Lower leg skin (tissue), 4 donors: ENCODE measurements at regions not wholly inside any gene's neighbourhood (a gene's known extent, or its start where the extent isn't known, plus 50 kb on each side); places are given as distances from the start of the nearest gene placed in this dataset.
A peak's percentile ranks its signal among the peaks of the same experiment; 100 is the strongest.
"Not testable (repeated sequence)": the region's sequence is repeated elsewhere in the genome, so short reads cannot be mapped to it uniquely, and the experiment has no call there.

Experiments used
- DNase-seq, 2 donors: peaks; one replicate each; pipeline ENCODE4 v3.0.0-alpha.2; 2019; ENCODE audit warnings: low spot score in 2 of 2
- H3K4me3 ChIP-seq: fragments of 200-600 bp; sonication (generic); 2 replicates; pipeline ENCODE4 v1.5.1; 2017; ENCODE audit warnings: mild to moderate bottlenecking, low read depth; ENCODE audit not compliant: poor library complexity, severe bottlenecking
- POLR2A ChIP-seq, 2 donors: fragments of 450-650 bp; IDR thresholded peaks; one replicate each; pipeline ENCODE4 v1.6.1; 2016 to 2017; ENCODE audit warnings: antibody characterized with exemption in 2 of 2, mild to moderate bottlenecking in 1 of 2, moderate library complexity in 1 of 2
- WGBS, 2 donors: methylation state at CpG; one replicate each; pipeline ENCODE4 v1.1.5; 2018; 5-methylcytosine and 5-hydroxymethylcytosine counted together
- intact Hi-C: fragments of 100-400 bp; cut with DNase I; formaldehyde crosslinking; loops from one replicate; pipeline ENCODE4 v1.15.0; 2023; ENCODE audit warnings: low total_unique reads
- TF ChIP-seq, protein P1 (sequence below), 3 donors: fragments of 450-650 bp; IDR thresholded peaks; one replicate each; pipeline ENCODE4 v1.5.1; 2016; ENCODE audit warnings: antibody characterized with exemption in 3 of 3, mild to moderate bottlenecking in 3 of 3, moderate library complexity in 2 of 3

DNA sequence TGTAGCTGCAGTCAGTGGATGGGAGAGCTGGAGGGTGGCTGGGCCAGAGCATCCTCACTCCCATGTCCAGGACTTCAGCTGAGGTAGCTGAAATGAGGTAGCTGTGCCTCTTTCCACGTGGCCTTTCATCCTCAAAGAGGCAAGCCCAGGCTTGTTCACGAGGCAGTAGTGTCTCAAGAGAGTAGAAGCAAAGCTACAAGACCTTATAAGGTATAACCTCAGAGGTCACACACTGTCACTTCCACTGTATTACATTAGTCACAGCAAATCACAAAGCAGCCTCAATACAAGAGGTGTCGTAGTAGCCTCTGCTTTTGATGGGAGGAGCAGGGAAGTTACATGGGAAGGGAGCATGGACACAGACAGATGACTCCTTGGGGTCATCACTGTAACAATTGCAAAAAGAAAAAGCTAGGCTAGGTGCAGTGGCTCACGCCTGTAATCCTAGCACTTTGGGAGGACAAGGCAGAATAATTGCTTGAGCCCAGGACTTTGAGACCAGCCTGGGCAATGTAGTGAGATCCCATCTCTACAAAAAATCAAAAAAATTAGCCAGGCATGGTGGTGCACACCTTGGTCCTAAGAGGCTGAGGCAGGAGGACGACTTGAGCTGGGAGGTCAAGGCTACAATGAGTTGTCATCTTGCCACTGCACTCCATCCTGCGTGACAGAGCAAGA is 97.5 kb downstream of the SKIDA1 start:
- intact Hi-C loops: no loop called here
- no peak overlapping the region for H3K4me3 ChIP-seq
- whole genome bisulfite sequencing, 2 donors: 77 to 81% methylated on average over 6 of the region's 6 CpGs
- no peak for TF ChIP-seq POLR2A (IDR thresholded peaks at IDR 0.05)
- TF ChIP-seq, protein P1, sequence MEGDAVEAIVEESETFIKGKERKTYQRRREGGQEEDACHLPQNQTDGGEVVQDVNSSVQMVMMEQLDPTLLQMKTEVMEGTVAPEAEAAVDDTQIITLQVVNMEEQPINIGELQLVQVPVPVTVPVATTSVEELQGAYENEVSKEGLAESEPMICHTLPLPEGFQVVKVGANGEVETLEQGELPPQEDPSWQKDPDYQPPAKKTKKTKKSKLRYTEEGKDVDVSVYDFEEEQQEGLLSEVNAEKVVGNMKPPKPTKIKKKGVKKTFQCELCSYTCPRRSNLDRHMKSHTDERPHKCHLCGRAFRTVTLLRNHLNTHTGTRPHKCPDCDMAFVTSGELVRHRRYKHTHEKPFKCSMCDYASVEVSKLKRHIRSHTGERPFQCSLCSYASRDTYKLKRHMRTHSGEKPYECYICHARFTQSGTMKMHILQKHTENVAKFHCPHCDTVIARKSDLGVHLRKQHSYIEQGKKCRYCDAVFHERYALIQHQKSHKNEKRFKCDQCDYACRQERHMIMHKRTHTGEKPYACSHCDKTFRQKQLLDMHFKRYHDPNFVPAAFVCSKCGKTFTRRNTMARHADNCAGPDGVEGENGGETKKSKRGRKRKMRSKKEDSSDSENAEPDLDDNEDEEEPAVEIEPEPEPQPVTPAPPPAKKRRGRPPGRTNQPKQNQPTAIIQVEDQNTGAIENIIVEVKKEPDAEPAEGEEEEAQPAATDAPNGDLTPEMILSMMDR (IDR thresholded peaks at IDR 0.05): no peak
- DNase-seq: peak in 1 of 2 donors; percentile 31

DNA sequence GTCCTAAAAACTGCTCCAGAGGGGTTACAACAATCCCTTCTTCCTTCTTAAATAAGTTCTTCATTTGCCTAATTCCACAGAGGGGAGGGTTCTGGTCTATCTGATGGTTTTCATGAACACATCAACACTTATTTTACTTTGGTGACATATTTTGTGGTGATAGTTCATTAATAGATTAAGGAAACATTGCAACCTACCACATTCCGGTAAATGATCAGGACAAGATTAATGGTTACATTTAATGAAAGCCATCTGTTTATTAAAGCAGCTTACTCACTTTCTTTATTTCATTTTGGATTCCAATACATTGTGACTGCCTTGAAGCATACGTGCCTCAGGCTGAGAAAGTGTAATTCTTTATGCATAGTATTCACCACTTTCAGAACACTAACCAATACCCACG is 101.0 kb downstream of the SKIDA1 start:
- WGBS, 2 donors: 22 to 28% methylated on average over 3 of the region's 3 CpGs
- intact Hi-C loops: no loop called here
- TF ChIP-seq, protein P1 (IDR thresholded peaks at IDR 0.05): no peak
- TF ChIP-seq POLR2A (IDR thresholded peaks at IDR 0.05): no peak
- DNase-seq: no peak
- H3K4me3 ChIP-seq: no peak overlapping the region

DNA sequence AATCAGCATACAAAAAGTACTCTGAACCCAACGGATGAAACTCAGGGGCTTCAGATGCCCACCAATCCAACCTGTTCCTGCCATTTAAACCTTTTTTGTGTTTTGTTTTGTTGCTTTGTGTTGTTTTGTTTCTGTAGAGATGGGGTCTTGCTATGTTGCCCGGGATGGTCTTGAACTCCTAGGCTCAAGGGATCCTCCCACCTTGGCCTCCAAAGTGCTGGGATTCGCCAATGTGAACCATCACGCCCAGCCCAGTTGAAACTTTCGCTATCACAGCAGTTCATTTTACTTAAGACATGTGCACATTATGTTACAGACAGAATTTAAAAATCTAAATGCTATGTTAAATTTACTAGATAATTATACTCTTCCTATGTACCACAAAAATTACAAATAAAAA is 101.6 kb downstream of the SKIDA1 start:
- intact Hi-C loops: no loop called here
- DNase-seq: peak in 1 of 2 donors; percentile 14
- 93 to 94% methylated on average over 5 of the region's 5 CpGs for WGBS, 2 donors
- TF ChIP-seq POLR2A (IDR thresholded peaks at IDR 0.05): no peak
- TF ChIP-seq, protein P1 (IDR thresholded peaks at IDR 0.05): no peak
- H3K4me3 ChIP-seq: no peak overlapping the region

DNA sequence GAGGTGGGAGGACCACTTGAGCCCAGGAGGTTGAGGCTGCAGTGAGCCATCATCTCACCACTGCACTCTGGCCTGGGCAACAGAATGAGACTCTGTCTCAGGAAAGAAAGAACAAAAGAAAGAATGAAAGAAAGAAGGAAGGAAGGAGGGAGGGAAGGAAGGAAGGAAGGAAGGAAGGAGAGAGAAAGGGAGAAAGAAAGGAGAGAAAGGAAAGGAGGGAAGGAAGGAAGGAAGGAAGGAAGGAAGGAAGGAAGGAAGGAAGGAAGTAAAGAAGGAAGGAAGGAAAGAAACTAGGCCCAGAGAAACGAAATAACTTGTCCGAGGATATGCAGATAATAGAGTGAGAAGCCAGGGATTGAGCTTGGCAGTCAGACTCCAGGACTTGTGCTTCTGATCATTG is 102.1 kb downstream of the SKIDA1 start:
- TF ChIP-seq, protein P1 (IDR thresholded peaks at IDR 0.05): no peak
- no peak for TF ChIP-seq POLR2A (IDR thresholded peaks at IDR 0.05)
- intact Hi-C loops: no loop called here
- no peak overlapping the region for H3K4me3 ChIP-seq
- 80 to 82% methylated on average over 2 of the region's 2 CpGs for WGBS, 2 donors
- no peak for DNase-seq

DNA sequence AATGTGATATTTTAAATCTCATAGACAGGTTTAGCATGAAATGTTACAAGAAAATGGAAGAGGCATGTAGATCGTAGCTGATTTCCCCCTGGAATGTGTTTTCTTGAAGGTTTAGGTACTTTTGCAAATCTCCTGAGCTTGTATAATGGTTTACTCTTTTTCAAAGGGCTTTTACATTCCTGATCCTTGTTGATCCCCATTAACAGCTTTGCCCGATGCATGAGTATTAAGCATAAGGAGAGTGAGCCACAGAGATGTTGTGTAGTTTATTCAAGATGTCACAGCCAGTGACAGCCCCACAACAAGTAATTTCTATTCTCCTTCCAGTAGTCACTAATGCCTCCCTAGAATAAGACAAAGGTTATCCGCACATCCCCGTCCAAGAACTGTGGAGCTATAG is 103.7 kb downstream of the SKIDA1 start:
- TF ChIP-seq POLR2A (IDR thresholded peaks at IDR 0.05): no peak
- 98% methylated on average over 4 of the region's 4 CpGs for WGBS, 2 donors
- intact Hi-C loops: no loop called here

DNA sequence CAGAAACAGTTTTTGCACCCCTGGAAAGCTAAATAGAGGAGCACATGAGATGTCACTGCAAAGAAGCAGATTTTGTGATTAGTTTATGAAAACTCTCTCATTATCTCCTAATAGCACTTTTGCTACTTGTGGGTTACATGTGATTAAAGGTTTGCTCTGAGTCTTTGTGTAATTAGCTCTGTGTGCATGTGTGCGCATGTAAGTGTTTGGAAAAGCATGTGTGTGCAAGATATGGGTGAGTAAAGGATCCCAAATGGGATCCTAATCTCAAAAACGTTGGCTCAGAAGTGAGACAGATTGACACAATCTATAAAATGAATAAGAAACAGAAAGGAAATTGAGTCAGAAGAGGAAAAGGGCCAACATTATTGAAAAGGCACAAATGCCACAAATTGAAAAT is 104.5 kb downstream of the SKIDA1 start:
- WGBS, 2 donors: 22 to 38% methylated on average over 2 of the region's 2 CpGs
- TF ChIP-seq POLR2A (IDR thresholded peaks at IDR 0.05): no peak
- TF ChIP-seq, protein P1 (IDR thresholded peaks at IDR 0.05): no peak
- intact Hi-C loops: no loop called here

More for the DNA sequence above, 103.7 kb downstream of the SKIDA1 start:
- no peak for DNase-seq
- no peak overlapping the region for H3K4me3 ChIP-seq

DNA sequence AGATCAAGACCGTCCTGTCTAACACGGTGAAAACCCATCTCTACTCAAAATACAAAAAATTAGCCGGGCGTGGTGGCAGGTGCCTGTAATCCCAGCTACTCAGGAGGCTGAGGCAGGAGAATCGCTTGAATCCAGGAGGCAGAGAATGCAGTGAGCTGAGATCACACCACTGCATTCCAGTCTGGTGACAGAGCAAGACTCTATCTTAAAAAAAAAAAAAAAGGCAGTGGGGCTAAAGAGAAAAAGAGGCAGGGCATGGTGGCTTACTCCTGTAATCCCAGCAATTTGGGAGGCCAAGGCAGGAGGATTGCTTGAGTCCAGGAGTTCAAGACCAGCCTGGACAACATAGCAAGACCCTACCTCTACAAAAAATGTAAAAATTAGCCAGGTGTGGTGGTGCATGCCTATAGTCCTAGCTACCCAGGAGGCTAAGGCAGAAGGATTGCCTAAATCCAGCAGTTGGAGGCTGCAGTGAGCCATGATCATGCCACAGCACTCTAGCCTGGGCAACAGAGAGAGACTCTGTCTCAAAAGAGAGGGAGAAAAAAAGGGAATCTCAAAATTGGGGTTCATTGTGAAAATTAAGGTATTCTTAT is 106.4 kb downstream of the SKIDA1 start:
- DNase-seq, intact Hi-C loops, H3K4me3 ChIP-seq: not testable (repeated sequence)
- WGBS, 2 donors: 89 to 94% methylated on average over 5 of the region's 5 CpGs

More for the DNA sequence above, 104.5 kb downstream of the SKIDA1 start:
- H3K4me3 ChIP-seq: no peak overlapping the region
- peak in 1 of 2 donors; percentile 4 for DNase-seq
